GM21825 (cell line): ENCODE measurements at regions not wholly inside any gene's neighbourhood (a gene's known extent, or its start where the extent isn't known, plus 50 kb on each side); places are given as distances from the start of the nearest gene placed in this dataset.
"Not testable (repeated sequence)": the region's sequence is repeated elsewhere in the genome, so short reads cannot be mapped to it uniquely, and the experiment has no call there.

Experiments
- ATAC-seq: cut with Tn5 transposase; IDR thresholded peaks from one replicate; pipeline ENCODE4 v1.9.1; 2021; ENCODE audit warnings: mild to moderate bottlenecking, moderate library complexity; ENCODE audit not compliant: unreplicated experiment

- ATAC-seq: no peak
Observed at GRCh38 chr2:67567886-67568285, 170.8 kb downstream of the ETAA1 start.

GRCh38 chr2:67570611-67571010 is 173.5 kb downstream of the ETAA1 start:
- ATAC-seq: no peak

- ATAC-seq: no peak
Observed at GRCh38 chr2:67571785-67572718, 174.9 kb downstream of the ETAA1 start.

GRCh38 chr2:67572721-67573435 is 175.7 kb downstream of the ETAA1 start:
- no peak for ATAC-seq

- no peak for ATAC-seq
Observed at GRCh38 chr2:67574230-67574629, 177.1 kb downstream of the ETAA1 start.

GRCh38 chr2:67576226-67576625 is 179.1 kb downstream of the ETAA1 start:
- no peak for ATAC-seq

GRCh38 chr2:67576991-67577390 is 179.9 kb downstream of the ETAA1 start:
- no peak for ATAC-seq

GRCh38 chr2:67579216-67579615 is 182.1 kb downstream of the ETAA1 start:
- ATAC-seq: no peak

- ATAC-seq: no peak
Observed at GRCh38 chr2:67579806-67580205, 182.7 kb downstream of the ETAA1 start.

- ATAC-seq: no peak
Observed at GRCh38 chr2:67581751-67582150, 184.6 kb downstream of the ETAA1 start.

- ATAC-seq: no peak
Observed at GRCh38 chr2:67583185-67583584, 186.1 kb downstream of the ETAA1 start.

GRCh38 chr2:67585400-67585799 is 188.3 kb downstream of the ETAA1 start:
- no peak for ATAC-seq

GRCh38 chr2:67589121-67589520 is 192.0 kb downstream of the ETAA1 start:
- ATAC-seq: not testable (repeated sequence)

- ATAC-seq: not testable (repeated sequence)
Observed at GRCh38 chr2:67594522-67594921, 197.4 kb downstream of the ETAA1 start.

GRCh38 chr2:67596871-67597270 is 199.7 kb downstream of the ETAA1 start:
- no peak for ATAC-seq

GRCh38 chr2:67599561-67599960 is 202.4 kb downstream of the ETAA1 start:
- ATAC-seq: no peak

- ATAC-seq: no peak
Observed at GRCh38 chr2:67600222-67600871, 203.2 kb downstream of the ETAA1 start.

GRCh38 chr2:67600946-67601345 is 203.8 kb downstream of the ETAA1 start:
- ATAC-seq: no peak

- no peak for ATAC-seq
Observed at GRCh38 chr2:67604360-67604759, 207.2 kb downstream of the ETAA1 start.

- ATAC-seq: no peak
Observed at GRCh38 chr2:67612576-67613042, 215.5 kb downstream of the ETAA1 start.

GRCh38 chr2:67613227-67613626 is 216.1 kb downstream of the ETAA1 start:
- ATAC-seq: no peak
